HCT116 (cell line): ENCODE measurements at regions not wholly inside any gene's neighbourhood (a gene's known extent, or its start where the extent isn't known, plus 50 kb on each side); places are given as distances from the start of the nearest gene placed in this dataset.

Experiments used
- ATAC-seq: fragments of 200-7000 bp; cut with Tn5 transposase; 2 replicates; pipeline ENCODE4 v1.9.1; 2020; ENCODE audit warnings: mild to moderate bottlenecking, moderate library complexity
- BruUV-seq: library from RNA; stranded (reverse); fragments of 400-500 nt; replicated peaks from 2 replicates; lab custom pipeline; 2021; lab: Mats Ljungman, UMichigan
- CTCF ChIA-PET: fragments of 300-600 bp; sonication (Branson Sonifier 250); formaldehyde crosslinking; loops from one replicate; lab custom pipeline; 2021; ENCODE audit warnings: antibody characterized with exemption; lab: Charles Lee
- POLR2A ChIA-PET: fragments of 300-600, 350-600 bp; sonication (Branson Sonifier 250); formaldehyde crosslinking; loops from one replicate; lab custom pipeline; 2021; ENCODE audit warnings: antibody characterized with exemption; lab: Charles Lee
- RAD21 ChIA-PET, 2 experiments: fragments of 300-600 bp; sonication (Branson Sonifier 250); formaldehyde crosslinking; loops; one replicate each; lab custom pipeline; 2023; ENCODE audit warnings: low total read pairs in 2 of 2; ENCODE audit not compliant: uncharacterized antibody in 2 of 2, unreplicated experiment in 2 of 2, low non-redundant PET in 1 of 2; lab: Charles Lee
- DNase-seq: peaks from one replicate; pipeline ENCODE4 v3.0.0-alpha.2; 2010; ENCODE audit warnings: low read depth, low spot score
- H2AFZ ChIP-seq: fragments of 200-600 bp; shearing (Covaris generic), sonication (generic); 2 replicates; pipeline ENCODE4 v1.6.1; 2017; ENCODE audit warnings: low read depth, mixed run types, mixed read lengths, antibody characterized with exemption, low read length; ENCODE audit not compliant: poor library complexity, severe bottlenecking
- H3K27ac ChIP-seq: 2 replicates; pipeline ENCODE4 v1.5.1; 2012; ENCODE audit warnings: low read depth, low read length
- H3K27me3 ChIP-seq: fragments of 200-600 bp; sonication (generic); 2 replicates; pipeline ENCODE4 v1.6.1; 2016; ENCODE audit warnings: mixed run types, low read length, mixed read lengths; ENCODE audit not compliant: insufficient read depth
- H3K36me3 ChIP-seq, 2 experiments: fragments of 200-500 bp in 1 of 2; fragments of 200-600 bp in 1 of 2; sonication (Bioruptor generic) in 1 of 2; sonication (generic) in 1 of 2; 2 replicates each; pipeline versions ENCODE4 v1.5.1 to v1.6.1; 2014 to 2016; ENCODE audit warnings: low read length in 2 of 2, inconsistent platforms in 1 of 2, mixed read lengths in 1 of 2, mixed run types in 1 of 2; ENCODE audit not compliant: insufficient read depth in 2 of 2, control insufficient read depth in 1 of 2
- H3K4me1 ChIP-seq, 2 experiments: fragments of 200-600 bp in 1 of 2; sonication (generic) in 1 of 2; 2 replicates each; pipeline versions ENCODE4 v1.5.1 to v1.6.1; 2012 to 2017; ENCODE audit warnings: low read length in 2 of 2, inconsistent platforms in 1 of 2, mild to moderate bottlenecking in 1 of 2, mixed read lengths in 1 of 2, mixed run types in 1 of 2, moderate library complexity in 1 of 2; ENCODE audit not compliant: insufficient read depth in 2 of 2, control insufficient read depth in 1 of 2
- H3K4me2 ChIP-seq: fragments of 200-600 bp; sonication (generic); 2 replicates; pipeline ENCODE4 v1.6.1; 2017; ENCODE audit warnings: mixed run types, low read length, mixed read lengths
- H3K4me3 ChIP-seq, 2 experiments: fragments of 200-600 bp in 1 of 2; sonication (generic) in 1 of 2; replicated peaks in 1 of 2; 2 replicates each; pipeline ENCODE4 v1.5.1; 2011 to 2016; ENCODE audit warnings: low read length in 2 of 2, control low read depth in 1 of 2, low read depth in 1 of 2, mild to moderate bottlenecking in 1 of 2, mixed read lengths in 1 of 2, mixed run types in 1 of 2
- H3K79me2 ChIP-seq: fragments of 200-600 bp; sonication (generic); 2 replicates; pipeline ENCODE4 v1.6.1; 2017; ENCODE audit warnings: mild to moderate bottlenecking, mixed run types, low read length, moderate library complexity, mixed read lengths; ENCODE audit not compliant: insufficient read depth
- H3K9ac ChIP-seq: fragments of 200-600 bp; sonication (generic); 2 replicates; pipeline ENCODE4 v1.6.1; 2016; ENCODE audit warnings: low read length, mixed read lengths
- H3K9me2 ChIP-seq: fragments of 200-600 bp; sonication (generic), shearing (Covaris generic); 2 replicates; pipeline ENCODE4 v1.6.1; 2017; ENCODE audit warnings: mixed run types, mild to moderate bottlenecking, moderate library complexity; ENCODE audit not compliant: insufficient read depth
- H3K9me3 ChIP-seq, 2 experiments: fragments of 200-500 bp in 1 of 2; fragments of 200-600 bp in 1 of 2; sonication (Bioruptor generic) in 1 of 2; sonication (generic) in 1 of 2; 2 replicates each; pipeline ENCODE4 v1.6.1; 2014 to 2017; ENCODE audit warnings: low read length in 2 of 2, mixed read lengths in 2 of 2, inconsistent platforms in 1 of 2, low read depth in 1 of 2, mild to moderate bottlenecking in 1 of 2, mixed run types in 1 of 2, moderate library complexity in 1 of 2; ENCODE audit not compliant: control insufficient read depth in 1 of 2, insufficient read depth in 1 of 2
- H4K20me1 ChIP-seq: fragments of 200-600 bp; sonication (generic), shearing (Covaris generic); 2 replicates; pipeline ENCODE4 v1.6.1; 2017; ENCODE audit warnings: mixed run types, mild to moderate bottlenecking, moderate library complexity; ENCODE audit not compliant: insufficient read depth
- CBX3 ChIP-seq: IDR thresholded peaks from 2 replicates; pipeline ENCODE4 v1.6.1; 2012; ENCODE audit warnings: low read depth
- CEBPB ChIP-seq: IDR thresholded peaks from 2 replicates; pipeline ENCODE4 v1.6.1; 2012; ENCODE audit warnings: low read depth
- CTCF ChIP-seq, 3 experiments: fragments of 200-600 bp in 1 of 3; sonication (generic) in 1 of 3; IDR thresholded peaks in 2 of 3; conservative IDR thresholded peaks in 1 of 3; 2 replicates each; pipeline ENCODE4 v1.5.1; 2012 to 2017; ENCODE audit warnings: low read depth in 2 of 3, low read length in 2 of 3, antibody characterized with exemption in 1 of 3, borderline replicate concordance in 1 of 3, control low read depth in 1 of 3, mild to moderate bottlenecking in 1 of 3, mixed read lengths in 1 of 3, mixed run types in 1 of 3, moderate library complexity in 1 of 3; ENCODE audit not compliant: insufficient read depth in 1 of 3
- EGR1 ChIP-seq: IDR thresholded peaks from 2 replicates; pipeline ENCODE4 v1.6.1; 2012; ENCODE audit warnings: low read depth
- JUND ChIP-seq: IDR thresholded peaks from 2 replicates; pipeline ENCODE4 v1.6.1; 2012
- POLR2A ChIP-seq: IDR thresholded peaks from 2 replicates; pipeline ENCODE4 v1.7.0; 2011; ENCODE audit warnings: borderline replicate concordance; ENCODE audit not compliant: insufficient read depth, insufficient read length; ENCODE audit errors: extremely low read depth
- RAD21 ChIP-seq: IDR thresholded peaks from 2 replicates; pipeline ENCODE4 v1.6.1; 2012; ENCODE audit warnings: low read depth, mild to moderate bottlenecking
- SP1 ChIP-seq: IDR thresholded peaks from 2 replicates; pipeline ENCODE4 v1.6.1; 2012; ENCODE audit warnings: low read depth
- SRF ChIP-seq: IDR thresholded peaks from 2 replicates; pipeline ENCODE4 v1.6.1; 2012; ENCODE audit warnings: low read depth
- TCF7L2 ChIP-seq: IDR thresholded peaks from 2 replicates; pipeline ENCODE4 v1.7.0; 2011; ENCODE audit warnings: borderline replicate concordance, inconsistent platforms; ENCODE audit not compliant: insufficient read depth, insufficient read length; ENCODE audit errors: extremely low read depth
- YY1 ChIP-seq: IDR thresholded peaks from 2 replicates; pipeline ENCODE4 v1.6.1; 2011; ENCODE audit warnings: low read length, low read depth, moderate library complexity, mild to moderate bottlenecking; ENCODE audit not compliant: insufficient replicate concordance; ENCODE audit errors: extremely low read depth
- ZBTB33 ChIP-seq: IDR thresholded peaks from 2 replicates; pipeline ENCODE4 v1.6.1; 2011; ENCODE audit warnings: mild to moderate bottlenecking, low read length, moderate library complexity; ENCODE audit not compliant: insufficient replicate concordance; ENCODE audit errors: extremely low read depth
- ZNF274 ChIP-seq: fragments of 200-500 bp; sonication (Bioruptor generic); IDR thresholded peaks from 2 replicates; pipeline ENCODE4 v1.6.1; 2014; ENCODE audit warnings: mild to moderate bottlenecking, low read depth, low read length, inconsistent platforms
- intact Hi-C: fragments of 100-400 bp; cut with micrococcal nuclease; formaldehyde crosslinking; loops from 2 replicates; pipeline ENCODE4 v1.10.0; 2022

- H3K4me1 ChIP-seq = no peaks in the 10 kb centered on the region
- no peaks in the 10 kb centered on the region for H3K9me2 ChIP-seq
- BruUV-seq = no TSS peak
- H3K79me2 ChIP-seq = no peaks in the 10 kb centered on the region
- peaks cover 38% of the 10 kb centered on the region; the same call in 1 of the 2 replicates for H3K27me3 ChIP-seq
- H3K27ac ChIP-seq = no peak overlapping the region
- H4K20me1 ChIP-seq = no peaks in the 10 kb centered on the region
- DNase-seq = no peak
- no peak overlapping the region for H3K9ac ChIP-seq
- ATAC-seq = no peak
- H3K4me3 ChIP-seq = no peak overlapping the region
- no peaks in the 10 kb centered on the region for H3K9me3 ChIP-seq
- CTCF ChIA-PET = no interaction called here
- intact Hi-C loops = no loop called here
- RAD21 ChIA-PET = no interaction called here
- TF ChIP-seq SP1 (no peak), JUND (no peak), CBX3 (no peak), CEBPB (no peak), YY1 (no peak), TCF7L2 (no peak)
- POLR2A ChIA-PET = no interaction called here
- H2AFZ ChIP-seq = no peak overlapping the region
- H3K36me3 ChIP-seq = no peaks in the 10 kb centered on the region
- H3K4me2 ChIP-seq = no peak overlapping the region
These were observed 168.8 kb downstream of the CDH26 start for GRCh38 chr20:60126975-60127374.

GRCh38 chr20:60131375-60131774 is 173.2 kb downstream of the CDH26 start:
- no peak overlapping the region for H3K4me2 ChIP-seq
- no peak overlapping the region for H3K4me3 ChIP-seq
- H3K9ac ChIP-seq = no peak overlapping the region
- CTCF ChIA-PET = no interaction called here
- BruUV-seq = no TSS peak
- ATAC-seq = no peak
- no peak overlapping the region for H3K27ac ChIP-seq
- H3K27me3 ChIP-seq = 0 out of 2 replicates have a peak, but pooled peaks cover 9% of the 10 kb centered on the region
- H3K9me3 ChIP-seq = no peaks in the 10 kb centered on the region
- intact Hi-C loops = no loop called here
- H3K79me2 ChIP-seq = no peaks in the 10 kb centered on the region
- RAD21 ChIA-PET = no interaction called here
- no peak for DNase-seq
- TF ChIP-seq RAD21 (no peak), EGR1 (no peak), SRF (no peak), ZBTB33 (no peak), POLR2A (no peak), ZNF274 (no peak), YY1 (no peak), JUND (no peak), CBX3 (no peak), CTCF (IDR thresholded peaks at IDR 0.05 in 2 of 3, conservative IDR thresholded peaks at IDR 0.05 in 1 of 3; ENCODE audit: borderline replicate concordance in 1 of 3, insufficient read depth in 1 of 3, low read depth in 2 of 3, low read length in 2 of 3) (no peak)
- H2AFZ ChIP-seq = no peak overlapping the region
- POLR2A ChIA-PET = no interaction called here
- no peaks in the 10 kb centered on the region for H3K9me2 ChIP-seq
- H3K4me1 ChIP-seq = no peaks in the 10 kb centered on the region
- no peaks in the 10 kb centered on the region for H4K20me1 ChIP-seq
- no peaks in the 10 kb centered on the region for H3K36me3 ChIP-seq
